NCI-H146 treated with DMSO at 0.1 percent for 48 hours (cell line): ENCODE measurements at regions not wholly inside any gene's neighbourhood (a gene's known extent, or its start where the extent isn't known, plus 50 kb on each side); places are given as distances from the start of the nearest gene placed in this dataset.

Source experiments
- DNase-seq: peaks from one replicate; lab custom pipeline; 2025; ENCODE audit not compliant: unreplicated experiment; lab: John Stamatoyannopoulos, UW

- no peak for DNase-seq
Measured at GRCh38 chr9:80208696-80209095, 636.9 kb downstream of the TLE4 start.

GRCh38 chr9:80204054-80204453 lies 632.3 kb downstream of the TLE4 start:
- DNase-seq: no peak

GRCh38 chr9:80197661-80198060 lies 625.9 kb downstream of the TLE4 start:
- no peak for DNase-seq

- DNase-seq: no peak
Measured at GRCh38 chr9:80191108-80191507, 619.3 kb downstream of the TLE4 start.

- no peak for DNase-seq
Measured at GRCh38 chr9:80188579-80188978, 616.8 kb downstream of the TLE4 start.

- no peak for DNase-seq
Measured at GRCh38 chr9:80185112-80185738, 613.5 kb downstream of the TLE4 start.

GRCh38 chr9:80177949-80178480 lies 606.2 kb downstream of the TLE4 start:
- DNase-seq: no peak

GRCh38 chr9:80175286-80176150 lies 603.8 kb downstream of the TLE4 start:
- peak; percentile 6 for DNase-seq

GRCh38 chr9:80163889-80164288 lies 592.1 kb downstream of the TLE4 start:
- no peak for DNase-seq

- no peak for DNase-seq
Measured at GRCh38 chr9:80158554-80159170, 586.9 kb downstream of the TLE4 start.

GRCh38 chr9:80158131-80158530 lies 586.4 kb downstream of the TLE4 start:
- DNase-seq: no peak

- no peak for DNase-seq
Measured at GRCh38 chr9:80157561-80157983, 585.8 kb downstream of the TLE4 start.

- DNase-seq: no peak
Measured at GRCh38 chr9:80156756-80157472, 585.1 kb downstream of the TLE4 start.

GRCh38 chr9:80156262-80156661 lies 584.5 kb downstream of the TLE4 start:
- DNase-seq: no peak

- DNase-seq: no peak
Measured at GRCh38 chr9:80147866-80148265, 576.1 kb downstream of the TLE4 start.

- no peak for DNase-seq
Measured at GRCh38 chr9:80146466-80146865, 574.7 kb downstream of the TLE4 start.

- no peak for DNase-seq
Measured at GRCh38 chr9:80144856-80145255, 573.1 kb downstream of the TLE4 start.

GRCh38 chr9:80144406-80144805 lies 572.6 kb downstream of the TLE4 start:
- DNase-seq: no peak

GRCh38 chr9:80143899-80144298 lies 572.1 kb downstream of the TLE4 start:
- no peak for DNase-seq

GRCh38 chr9:80134487-80134886 lies 562.7 kb downstream of the TLE4 start:
- no peak for DNase-seq

- no peak for DNase-seq
Measured at GRCh38 chr9:80131627-80132026, 559.9 kb downstream of the TLE4 start.
